ENCODE measurements at regions not wholly inside any gene's neighbourhood (a gene's known extent, or its start where the extent isn't known, plus 50 kb on each side); places are given as distances from the start of the nearest gene placed in this dataset.
A peak's percentile ranks its signal among the peaks of the same experiment; 100 is the strongest.
"Not testable (repeated sequence)": the region's sequence is repeated elsewhere in the genome, so short reads cannot be mapped to it uniquely, and the experiment has no call there.

GRCh38 chr13:110045202-110045601 is 258.8 kb upstream of the IRS2 start:
- no peak for DNase-seq (ENCODE audit: low read depth in 2 of 2)

- peak; percentile 95 to 96 for DNase-seq (ENCODE audit: low read depth in 2 of 2)
Measured at GRCh38 chr13:110044551-110045111, 258.2 kb upstream of the IRS2 start.

GRCh38 chr13:110042253-110042950 is 256.0 kb upstream of the IRS2 start:
- peak; percentile 49 to 61 for DNase-seq (ENCODE audit: low read depth in 2 of 2)

GRCh38 chr13:110041638-110042037 is 255.3 kb upstream of the IRS2 start:
- DNase-seq (ENCODE audit: low read depth in 2 of 2), result not testable (repeated sequence)

GRCh38 chr13:110037925-110038573 is 251.7 kb upstream of the IRS2 start:
- DNase-seq (ENCODE audit: low read depth in 2 of 2), result no peak

- DNase-seq (ENCODE audit: low read depth in 2 of 2), result no peak
Measured at GRCh38 chr13:110036060-110036459, 249.7 kb upstream of the IRS2 start.

- DNase-seq (ENCODE audit: low read depth in 2 of 2), result no peak
Measured at GRCh38 chr13:110034031-110034549, 247.7 kb upstream of the IRS2 start.

- no peak for DNase-seq (ENCODE audit: low read depth in 2 of 2)
Measured at GRCh38 chr13:110032969-110033368, 246.6 kb upstream of the IRS2 start.

GRCh38 chr13:110030394-110030928 is 244.1 kb upstream of the IRS2 start:
- DNase-seq (ENCODE audit: low read depth in 2 of 2), result no peak

- DNase-seq (ENCODE audit: low read depth in 2 of 2), result no peak
Measured at GRCh38 chr13:110028838-110029621, 242.6 kb upstream of the IRS2 start.

GRCh38 chr13:110028311-110028710 is 241.9 kb upstream of the IRS2 start:
- DNase-seq (ENCODE audit: low read depth in 2 of 2), result no peak

GRCh38 chr13:110027470-110028240 is 241.3 kb upstream of the IRS2 start:
- DNase-seq (ENCODE audit: low read depth in 2 of 2), result no peak

GRCh38 chr13:110024645-110024980 is 238.2 kb upstream of the IRS2 start:
- no peak for DNase-seq (ENCODE audit: low read depth in 2 of 2)

GRCh38 chr13:110023729-110024644 is 237.6 kb upstream of the IRS2 start:
- DNase-seq (ENCODE audit: low read depth in 2 of 2), result no peak

GRCh38 chr13:110018009-110018408 is 231.6 kb upstream of the IRS2 start:
- no peak for DNase-seq (ENCODE audit: low read depth in 2 of 2)

GRCh38 chr13:110017379-110017778 is 231.0 kb upstream of the IRS2 start:
- DNase-seq (ENCODE audit: low read depth in 2 of 2), result peak; percentile 90

GRCh38 chr13:110015253-110015652 is 228.9 kb upstream of the IRS2 start:
- no peak for DNase-seq (ENCODE audit: low read depth in 2 of 2)

- DNase-seq (ENCODE audit: low read depth in 2 of 2), result no peak
Measured at GRCh38 chr13:110014719-110015118, 228.3 kb upstream of the IRS2 start.

- peak; percentile 98 for DNase-seq (ENCODE audit: low read depth in 2 of 2)
Measured at GRCh38 chr13:110012102-110012739, 225.8 kb upstream of the IRS2 start.

All from fibroblast of skin of left quadriceps (primary cell).